GM12864 (cell line): ENCODE measurements at regions not wholly inside any gene's neighbourhood (a gene's known extent, or its start where the extent isn't known, plus 50 kb on each side); places are given as distances from the start of the nearest gene placed in this dataset.
"Not testable (repeated sequence)": the region's sequence is repeated elsewhere in the genome, so short reads cannot be mapped to it uniquely, and the experiment has no call there.

Experiments used
- DNase-seq: peaks from one replicate; pipeline ENCODE4 v3.0.0-alpha.2; 2011; ENCODE audit warnings: low read depth
- H3K4me3 ChIP-seq: 2 replicates; pipeline ENCODE4 v1.5.1; 2011; ENCODE audit warnings: mild to moderate bottlenecking, low read depth, low read length, control low read depth
- CTCF ChIP-seq: IDR thresholded peaks from 2 replicates; pipeline ENCODE4 v1.5.1; 2011; ENCODE audit warnings: low read depth, mild to moderate bottlenecking, moderate library complexity, low read length, control low read depth, inconsistent platforms; ENCODE audit errors: missing control alignments

- no peak overlapping the region for H3K4me3 ChIP-seq
- no peak for DNase-seq
- no peak for TF ChIP-seq CTCF
Measured at GRCh38 chr2:195151711-195152110, 505.3 kb upstream of the SLC39A10 start.

- TF ChIP-seq CTCF = no peak
- DNase-seq = no peak
Measured at GRCh38 chr2:195150819-195151218, 506.2 kb upstream of the SLC39A10 start.

GRCh38 chr2:195148004-195148403 lies 509.0 kb upstream of the SLC39A10 start:
- TF ChIP-seq CTCF = no peak
- H3K4me3 ChIP-seq = no peak overlapping the region
- no peak for DNase-seq

More at GRCh38 chr2:195150819-195151218, 506.2 kb upstream of the SLC39A10 start:
- H3K4me3 ChIP-seq = no peak overlapping the region

GRCh38 chr2:195146761-195147541 lies 510.1 kb upstream of the SLC39A10 start:
- DNase-seq = no peak
- TF ChIP-seq CTCF = no peak
- H3K4me3 ChIP-seq = no peak overlapping the region

GRCh38 chr2:195138435-195138834 lies 518.6 kb upstream of the SLC39A10 start:
- H3K4me3 ChIP-seq = no peak overlapping the region
- no peak for DNase-seq

GRCh38 chr2:195125889-195126288 lies 531.1 kb upstream of the SLC39A10 start:
- H3K4me3 ChIP-seq, DNase-seq: not testable (repeated sequence)

More at GRCh38 chr2:195138435-195138834, 518.6 kb upstream of the SLC39A10 start:
- TF ChIP-seq CTCF = no peak

- no peak overlapping the region for H3K4me3 ChIP-seq
- DNase-seq = no peak
- no peak for TF ChIP-seq CTCF
Measured at GRCh38 chr2:195124391-195125079, 532.5 kb upstream of the SLC39A10 start.
